H1 (cell line): ENCODE measurements at regions not wholly inside any gene's neighbourhood (a gene's known extent, or its start where the extent isn't known, plus 50 kb on each side); places are given as distances from the start of the nearest gene placed in this dataset.

Experiments
- CTCF ChIA-PET: fragments of 300-600 bp; sonication (Branson Sonifier 250); formaldehyde crosslinking; loops from one replicate; lab custom pipeline; 2021; ENCODE audit not compliant: partially characterized antibody; lab: Charles Lee
- POLR2A ChIA-PET: fragments of 300-600 bp; sonication (Branson Sonifier 250); formaldehyde crosslinking; loops from one replicate; lab custom pipeline; 2021; ENCODE audit warnings: inconsistent platforms; ENCODE audit not compliant: partially characterized antibody; lab: Charles Lee
- DNase-seq, 2 experiments: peaks; one replicate each; pipeline versions ENCODE4 v3.0.0 to v3.0.0-alpha.2; 2010 to 2022; ENCODE audit warnings: low spot score in 2 of 2, low read depth in 1 of 2, mixed read lengths in 1 of 2
- FAIRE-seq: peaks from 2 replicates; lab custom pipeline; 2011; peaks lifted over from hg19 to GRCh38; lab: Jason Lieb, UNC
- H2AFZ ChIP-seq: 2 replicates; pipeline ENCODE4 v1.8.1; 2012; ENCODE audit warnings: low read length, inconsistent platforms
- H2AK5ac ChIP-seq: 2 replicates; pipeline ENCODE4 v1.6.1; 2013; ENCODE audit warnings: low read depth, low read length
- H2BK120ac ChIP-seq: replicated peaks from 2 replicates; pipeline ENCODE3; 2013; ENCODE audit warnings: low read depth, low read length, inconsistent platforms
- H2BK12ac ChIP-seq: 2 replicates; pipeline ENCODE4 v1.6.1; 2013; ENCODE audit warnings: low read depth, low read length
- H2BK15ac ChIP-seq: 2 replicates; pipeline ENCODE4 v1.6.1; 2013; ENCODE audit warnings: low read length
- H2BK20ac ChIP-seq: 2 replicates; pipeline ENCODE4 v1.6.1; 2013; ENCODE audit warnings: low read length
- H2BK5ac ChIP-seq: 2 replicates; pipeline ENCODE4 v1.6.1; 2013; ENCODE audit warnings: low read depth, low read length
- H3K14ac ChIP-seq: 2 replicates; pipeline ENCODE4 v1.6.1; 2013; ENCODE audit warnings: inconsistent platforms; ENCODE audit not compliant: insufficient read length
- H3K18ac ChIP-seq: 2 replicates; pipeline ENCODE4 v1.6.1; 2013; ENCODE audit warnings: low read length; ENCODE audit errors: extremely low read depth
- H3K23ac ChIP-seq: 2 replicates; pipeline ENCODE4 v1.6.1; 2013; ENCODE audit warnings: inconsistent platforms; ENCODE audit not compliant: insufficient read length
- H3K23me2 ChIP-seq: 2 replicates; pipeline ENCODE4 v1.6.1; 2013; ENCODE audit warnings: low read depth, low read length
- H3K27ac ChIP-seq: 2 replicates; pipeline ENCODE4 v1.6.1; 2011; ENCODE audit warnings: low read depth, low read length, inconsistent platforms
- H3K27me3 ChIP-seq, 4 experiments: replicated peaks in 1 of 4; 1 replicate in 1 of 4; 2 replicates in 3 of 4; pipeline versions ENCODE4 v1.6.1 to v1.8.1; 2011 to 2013; ENCODE audit warnings: low read length in 3 of 4, mild to moderate bottlenecking in 3 of 4, inconsistent platforms in 2 of 4, mixed read lengths in 2 of 4, moderate library complexity in 1 of 4; ENCODE audit not compliant: control insufficient read depth in 3 of 4, insufficient read depth in 3 of 4; ENCODE audit errors: extremely low read depth in 1 of 4
- H3K36me3 ChIP-seq, 4 experiments: 2 replicates each; pipeline versions ENCODE4 v1.6.1 to v1.8.1; 2011 to 2013; ENCODE audit warnings: mild to moderate bottlenecking in 4 of 4, low read length in 3 of 4, moderate library complexity in 2 of 4, control low read depth in 1 of 4, inconsistent platforms in 1 of 4; ENCODE audit not compliant: insufficient read depth in 4 of 4, control insufficient read depth in 2 of 4
- H3K4ac ChIP-seq: replicated peaks from 2 replicates; pipeline ENCODE3; 2013; ENCODE audit warnings: low read length, low read depth, mixed read lengths, inconsistent platforms; ENCODE audit not compliant: insufficient read length
- H3K4me1 ChIP-seq, 4 experiments: replicated peaks in 1 of 4; 1 replicate in 1 of 4; 2 replicates in 3 of 4; pipeline versions ENCODE4 v1.6.1 to v1.8.1; 2011 to 2013; ENCODE audit warnings: low read length in 3 of 4, inconsistent platforms in 2 of 4, mixed read lengths in 1 of 4; ENCODE audit not compliant: insufficient read depth in 4 of 4, control insufficient read depth in 3 of 4
- H3K4me2 ChIP-seq, 2 experiments: 2 replicates each; pipeline versions ENCODE4 v1.6.1 to v1.8.1; 2011 to 2013; ENCODE audit warnings: low read depth in 2 of 2, low read length in 2 of 2, control low read depth in 1 of 2, inconsistent platforms in 1 of 2, mild to moderate bottlenecking in 1 of 2; ENCODE audit not compliant: insufficient read depth in 1 of 2
- H3K4me3 ChIP-seq, 4 experiments: fragments of 200-600, 300-600 bp in 1 of 4; sonication (generic), shearing (Covaris generic), sonication (Bioruptor Twin) in 1 of 4; 2 replicates each; pipeline versions ENCODE4 v1.5.1 to v1.8.1; 2011 to 2016; ENCODE audit warnings: low read length in 4 of 4, low read depth in 3 of 4, control low read depth in 2 of 4, inconsistent platforms in 2 of 4, mild to moderate bottlenecking in 2 of 4, mixed read lengths in 1 of 4, moderate library complexity in 1 of 4; ENCODE audit not compliant: insufficient read depth in 2 of 4; ENCODE audit errors: extremely low read depth in 1 of 4
- H3K56ac ChIP-seq: replicated peaks from 2 replicates; pipeline ENCODE3; 2013; ENCODE audit warnings: low read depth, mild to moderate bottlenecking, mixed read lengths, low read length, inconsistent platforms; ENCODE audit not compliant: insufficient read length
- H3K79me1 ChIP-seq: 2 replicates; pipeline ENCODE4 v1.6.1; 2013; ENCODE audit warnings: low read depth, low read length, control low read depth
- H3K79me2 ChIP-seq, 2 experiments: 2 replicates each; pipeline versions ENCODE4 v1.6.1 to v1.8.1; 2012 to 2013; ENCODE audit warnings: low read length in 2 of 2, mild to moderate bottlenecking in 2 of 2, inconsistent platforms in 1 of 2; ENCODE audit not compliant: insufficient read depth in 2 of 2, control insufficient read depth in 1 of 2
- H3K9ac ChIP-seq, 4 experiments: replicated peaks in 1 of 4; 1 replicate in 1 of 4; 2 replicates in 3 of 4; pipeline versions ENCODE4 v1.6.1 to v1.8.1; 2011 to 2013; ENCODE audit warnings: low read depth in 3 of 4, low read length in 3 of 4, control low read depth in 2 of 4, mild to moderate bottlenecking in 2 of 4, moderate library complexity in 2 of 4, inconsistent platforms in 1 of 4; ENCODE audit errors: extremely low read depth in 1 of 4
- H3K9me3 ChIP-seq, 2 experiments: 2 replicates each; pipeline versions ENCODE4 v1.6.1 to v1.8.1; 2012 to 2013; ENCODE audit warnings: mild to moderate bottlenecking in 2 of 2, moderate library complexity in 2 of 2, control low read depth in 1 of 2, inconsistent platforms in 1 of 2, low read depth in 1 of 2, low read length in 1 of 2, mixed read lengths in 1 of 2; ENCODE audit not compliant: insufficient read depth in 2 of 2
- H4K20me1 ChIP-seq, 2 experiments: replicated peaks in 1 of 2; 2 replicates each; pipeline versions ENCODE3 to v1.8.1; 2011 to 2013; ENCODE audit warnings: inconsistent platforms in 2 of 2, low read length in 2 of 2, mild to moderate bottlenecking in 1 of 2; ENCODE audit not compliant: insufficient read depth in 2 of 2, control insufficient read depth in 1 of 2
- H4K5ac ChIP-seq: 2 replicates; pipeline ENCODE4 v1.6.1; 2013; ENCODE audit warnings: low read length, low read depth, mixed read lengths, inconsistent platforms; ENCODE audit not compliant: insufficient read length
- H4K8ac ChIP-seq: 2 replicates; pipeline ENCODE4 v1.8.0; 2013; ENCODE audit warnings: mild to moderate bottlenecking, moderate library complexity, low read length, inconsistent platforms; ENCODE audit not compliant: insufficient read depth; ENCODE audit errors: extremely low read depth
- H4K91ac ChIP-seq: replicated peaks from 2 replicates; pipeline ENCODE3; 2013; ENCODE audit warnings: low read length, mixed read lengths, inconsistent platforms; ENCODE audit not compliant: insufficient read length
- HDAC2 ChIP-seq, 2 experiments: fragments of 300-600 bp in 1 of 2; sonication (generic) in 1 of 2; IDR thresholded peaks; 2 replicates each; pipeline ENCODE4 v1.6.1; 2011 to 2012; ENCODE audit warnings: low read depth in 2 of 2, low read length in 2 of 2, mild to moderate bottlenecking in 2 of 2, moderate library complexity in 2 of 2, borderline replicate concordance in 1 of 2, inconsistent platforms in 1 of 2
- WGBS, 2 experiments: shearing (Covaris generic) in 1 of 2; methylation state at CpG; one replicate each; pipeline versions ENCODE4 v1.1.6 to v1.1.7; 2013 to 2015; ENCODE audit warnings: low lambda C conversion rate in 2 of 2, mixed read lengths in 2 of 2, inconsistent platforms in 1 of 2, low coverage in 1 of 2, missing lambda C conversion rate in 1 of 2; ENCODE audit not compliant: insufficient replicate concordance in 2 of 2, insufficient coverage in 1 of 2, insufficient read length in 1 of 2; ENCODE audit errors: extremely low coverage in 1 of 2, missing lambda C conversion rate in 1 of 2; 5-methylcytosine and 5-hydroxymethylcytosine counted together

DNA sequence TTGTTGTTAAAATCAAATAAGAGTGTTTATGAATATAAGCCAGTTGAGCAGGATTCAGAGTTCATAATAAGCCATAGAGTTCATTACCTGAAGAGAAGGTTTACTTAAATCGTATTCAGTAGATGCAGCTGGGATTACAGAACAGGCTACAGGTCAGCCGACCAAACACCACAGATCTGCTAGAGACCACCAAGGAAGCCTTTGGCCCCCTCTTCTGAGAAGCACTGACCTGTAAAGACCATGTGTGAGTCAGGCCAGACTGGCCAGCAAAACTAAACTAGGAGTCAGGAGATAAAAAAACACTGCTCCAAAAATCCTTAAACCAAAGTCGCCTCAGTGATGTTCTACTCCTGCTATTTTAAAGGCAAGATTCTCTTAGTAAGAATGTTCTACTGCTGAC lies 1125.5 kb downstream of the FAT4 start:
- no peak overlapping the region; the same call in 1 of the 2 replicates for H2BK5ac ChIP-seq
- no peak overlapping the region for H2BK20ac ChIP-seq
- no peak overlapping the region for H2AK5ac ChIP-seq
- ChIA-PET CTCF (interaction anchor here (0.6 to 2.0 kb wide), 2 partner anchors 10 to 143 kb away, joined by 3 to 5 read pairs; no protein-coding TSS in a partner anchor), POLR2A (no interaction called here)
- H3K36me3 ChIP-seq: no peaks in the 10 kb centered on the region
- H3K23me2 ChIP-seq: no peaks in the 10 kb centered on the region
- TF ChIP-seq HDAC2 (IDR thresholded peaks at IDR 0.05; ENCODE audit: borderline replicate concordance in 1 of 2, low read depth in 2 of 2, low read length in 2 of 2): no peak
- no peak overlapping the region for H3K27ac ChIP-seq
- H2AFZ ChIP-seq: no peak overlapping the region; the same call in 1 of the 2 replicates
- H3K56ac ChIP-seq: no peak overlapping the region
- H2BK120ac ChIP-seq: no peak overlapping the region
- no peak overlapping the region for H3K4me2 ChIP-seq
- no peak for FAIRE-seq
- no peaks in the 10 kb centered on the region for H3K9me3 ChIP-seq
- H4K5ac ChIP-seq: no peak overlapping the region
- H4K20me1 ChIP-seq: no peaks in the 10 kb centered on the region
- H3K4me1 ChIP-seq: peaks cover 0 to 5% (median 1%) of the 10 kb centered on the region in 4 experiments; a peak in 2 of 7 replicates
- H3K18ac ChIP-seq: no peak overlapping the region
- DNase-seq: no peak
- H3K4me3 ChIP-seq: no peak overlapping the region
- H4K91ac ChIP-seq: no peak overlapping the region
- no peak overlapping the region for H2BK15ac ChIP-seq
- no peaks in the 10 kb centered on the region for H3K27me3 ChIP-seq
- no peak overlapping the region for H3K23ac ChIP-seq
- H3K14ac ChIP-seq: no peak overlapping the region
- 93% methylated on average over 3 of the region's 3 CpGs; no CpG with 5 or more reads in 1 of the 2 experiments for WGBS, 2 experiments
- H3K4ac ChIP-seq: no peak overlapping the region
- H3K79me1 ChIP-seq: no peaks in the 10 kb centered on the region
- H3K9ac ChIP-seq: no peak overlapping the region
- H4K8ac ChIP-seq: no peak overlapping the region
- no peaks in the 10 kb centered on the region for H3K79me2 ChIP-seq
- H2BK12ac ChIP-seq: peak overlapping the region; percentile 39; the same call in 1 of the 2 replicates
